ENCODE measurements at regions not wholly inside any gene's neighbourhood (a gene's known extent, or its start where the extent isn't known, plus 50 kb on each side); places are given as distances from the start of the nearest gene placed in this dataset.

DNA sequence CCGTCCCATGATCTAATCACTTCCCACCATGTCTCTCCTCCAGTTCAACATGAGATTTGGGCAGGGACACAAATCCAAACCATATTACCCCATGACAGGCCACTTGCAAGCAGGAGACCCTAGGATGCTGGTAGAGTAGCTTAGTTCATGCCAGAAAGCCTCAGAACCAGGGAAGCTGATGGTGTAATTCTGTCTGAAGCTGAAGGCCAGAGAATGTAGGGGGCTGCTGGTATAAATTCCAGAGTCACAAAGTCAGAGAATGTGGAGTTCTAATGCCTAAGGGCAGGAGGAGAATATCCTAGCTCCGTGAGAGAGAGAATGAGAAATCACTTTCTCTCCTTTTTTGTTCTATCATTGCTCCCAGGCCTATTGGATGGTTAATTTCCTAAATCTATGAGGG is 90.3 kb upstream of the IMPG1 start:
- TF ChIP-seq, protein P1, sequence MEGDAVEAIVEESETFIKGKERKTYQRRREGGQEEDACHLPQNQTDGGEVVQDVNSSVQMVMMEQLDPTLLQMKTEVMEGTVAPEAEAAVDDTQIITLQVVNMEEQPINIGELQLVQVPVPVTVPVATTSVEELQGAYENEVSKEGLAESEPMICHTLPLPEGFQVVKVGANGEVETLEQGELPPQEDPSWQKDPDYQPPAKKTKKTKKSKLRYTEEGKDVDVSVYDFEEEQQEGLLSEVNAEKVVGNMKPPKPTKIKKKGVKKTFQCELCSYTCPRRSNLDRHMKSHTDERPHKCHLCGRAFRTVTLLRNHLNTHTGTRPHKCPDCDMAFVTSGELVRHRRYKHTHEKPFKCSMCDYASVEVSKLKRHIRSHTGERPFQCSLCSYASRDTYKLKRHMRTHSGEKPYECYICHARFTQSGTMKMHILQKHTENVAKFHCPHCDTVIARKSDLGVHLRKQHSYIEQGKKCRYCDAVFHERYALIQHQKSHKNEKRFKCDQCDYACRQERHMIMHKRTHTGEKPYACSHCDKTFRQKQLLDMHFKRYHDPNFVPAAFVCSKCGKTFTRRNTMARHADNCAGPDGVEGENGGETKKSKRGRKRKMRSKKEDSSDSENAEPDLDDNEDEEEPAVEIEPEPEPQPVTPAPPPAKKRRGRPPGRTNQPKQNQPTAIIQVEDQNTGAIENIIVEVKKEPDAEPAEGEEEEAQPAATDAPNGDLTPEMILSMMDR (IDR thresholded peaks at IDR 0.05) = no peak

DNA sequence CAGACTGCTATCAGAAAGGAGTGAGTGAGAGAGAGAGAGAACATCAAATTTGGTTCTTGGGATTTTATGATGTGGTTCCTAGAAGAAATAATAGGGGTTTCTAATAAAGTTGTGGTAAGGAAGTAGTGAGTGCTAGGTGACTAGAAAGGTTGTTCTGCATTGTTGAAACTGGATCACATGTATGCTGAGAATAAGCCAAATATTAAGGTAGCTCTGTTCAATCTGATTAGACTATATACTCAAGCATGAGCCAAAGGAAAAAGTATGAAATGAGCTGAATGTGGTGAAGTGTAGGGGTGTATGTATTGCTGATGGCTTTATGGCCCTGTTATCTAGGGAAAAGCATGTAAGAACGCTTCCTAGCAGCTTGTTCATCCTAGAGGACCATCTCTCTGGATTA is 63.0 kb upstream of the IMPG1 start:
- TF ChIP-seq, protein P1 (IDR thresholded peaks at IDR 0.05) = no peak

DNA sequence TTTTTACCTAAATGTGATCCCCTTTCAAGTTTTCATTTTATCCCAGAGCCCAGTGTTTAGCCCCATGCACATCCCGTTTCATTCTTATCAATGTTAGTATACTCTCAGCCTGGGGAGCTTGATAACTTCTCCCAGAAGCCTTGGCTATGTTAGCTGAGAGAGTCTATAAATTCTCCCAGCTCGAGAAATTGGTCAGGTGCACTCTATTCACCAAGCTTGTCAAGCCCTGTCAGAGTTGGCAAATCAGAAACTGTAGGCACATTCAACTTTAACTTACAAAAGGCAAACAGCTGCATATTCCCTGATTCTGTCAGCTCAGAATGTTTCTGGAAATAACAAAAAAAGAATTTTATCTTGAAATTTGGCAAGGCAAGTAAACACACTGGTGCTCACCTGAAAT is 62.2 kb upstream of the IMPG1 start:
- TF ChIP-seq, protein P1 (IDR thresholded peaks at IDR 0.05) = no peak

GRCh38 chr6:76124018-76124417 is 51.6 kb upstream of the IMPG1 start:
- TF ChIP-seq, protein P1 (IDR thresholded peaks at IDR 0.05) = no peak
